IMR-90 (cell line): ENCODE measurements at regions not wholly inside any gene's neighbourhood (a gene's known extent, or its start where the extent isn't known, plus 50 kb on each side); places are given as distances from the start of the nearest gene placed in this dataset.

ENCODE experiments used
- ATAC-seq: fragments of 200-7000 bp; cut with Tn5 transposase; 2 replicates; pipeline ENCODE4 v1.9.1; 2020; ENCODE audit warnings: low read depth, mild to moderate bottlenecking, moderate library complexity
- BruUV-seq: library from RNA; stranded (reverse); fragments of 400-500 nt; replicated peaks from 2 replicates; lab custom pipeline; 2021; lab: Mats Ljungman, UMichigan
- CTCF ChIA-PET: fragments of 300-600 bp; formaldehyde crosslinking; extraction: SDS; loops from one replicate; lab custom pipeline; 2021; ENCODE audit warnings: antibody characterized with exemption; lab: Yijun Ruan, JAX
- POLR2A ChIA-PET: fragments of 300-600 bp; sonication (Branson Sonifier 250); formaldehyde crosslinking; loops from one replicate; lab custom pipeline; 2022; ENCODE audit warnings: antibody characterized with exemption; ENCODE audit not compliant: unreplicated experiment; lab: Charles Lee
- DNase-seq: peaks from one replicate; pipeline ENCODE4 v3.0.0; 2013
- H2AFZ ChIP-seq: replicated peaks from 2 replicates; pipeline ENCODE3; 2013; ENCODE audit warnings: low read length, mild to moderate bottlenecking; ENCODE audit not compliant: poor library complexity
- H2AK5ac ChIP-seq: 2 replicates; pipeline ENCODE4 v1.6.1; 2013; ENCODE audit warnings: low read depth, low read length, inconsistent platforms
- H2AK9ac ChIP-seq: replicated peaks from 2 replicates; pipeline ENCODE3; 2013; ENCODE audit warnings: mild to moderate bottlenecking, low read depth, low read length, moderate library complexity; ENCODE audit not compliant: poor library complexity
- H2BK120ac ChIP-seq: 2 replicates; pipeline ENCODE4 v1.6.1; 2013; ENCODE audit warnings: low read depth, low read length, inconsistent platforms
- H2BK15ac ChIP-seq: 3 replicates; pipeline ENCODE4 v1.6.1; 2013; ENCODE audit warnings: low read depth, low read length, inconsistent platforms
- H2BK20ac ChIP-seq: 2 replicates; pipeline ENCODE4 v1.6.1; 2013; ENCODE audit warnings: low read depth, mild to moderate bottlenecking, inconsistent platforms, low read length, moderate library complexity
- H2BK5ac ChIP-seq: 2 replicates; pipeline ENCODE4 v1.6.1; 2013; ENCODE audit warnings: mild to moderate bottlenecking, low read depth, low read length, inconsistent platforms; ENCODE audit not compliant: poor library complexity, severe bottlenecking
- H3K14ac ChIP-seq: replicated peaks from 2 replicates; pipeline ENCODE4 v1.6.1; 2013; ENCODE audit warnings: low read depth, low read length, inconsistent platforms
- H3K18ac ChIP-seq: 2 replicates; pipeline ENCODE4 v1.6.1; 2013; ENCODE audit warnings: low read depth, low read length, control low read depth
- H3K23ac ChIP-seq: 2 replicates; pipeline ENCODE4 v1.6.1; 2013; ENCODE audit warnings: low read depth, low read length, inconsistent platforms
- H3K27ac ChIP-seq: 2 replicates; pipeline ENCODE4 v1.5.1; 2013; ENCODE audit warnings: mild to moderate bottlenecking, control low read depth, low read length; ENCODE audit not compliant: insufficient read depth
- H3K27me3 ChIP-seq: 2 replicates; pipeline ENCODE4 v1.6.1; 2013; ENCODE audit warnings: low read length; ENCODE audit not compliant: control insufficient read depth, insufficient read depth
- H3K36me3 ChIP-seq: 2 replicates; pipeline ENCODE4 v1.6.1; 2013; ENCODE audit warnings: low read length, mixed read lengths; ENCODE audit not compliant: control insufficient read depth, insufficient read depth
- H3K4ac ChIP-seq: 2 replicates; pipeline ENCODE4 v1.6.1; 2013; ENCODE audit warnings: low read depth, low read length, inconsistent platforms
- H3K4me1 ChIP-seq: 2 replicates; pipeline ENCODE4 v1.6.1; 2013; ENCODE audit warnings: low read length, mixed read lengths; ENCODE audit not compliant: control insufficient read depth, insufficient read depth
- H3K4me2 ChIP-seq: 2 replicates; pipeline ENCODE4 v1.6.1; 2013; ENCODE audit warnings: low read depth, mild to moderate bottlenecking, control low read depth, low read length, moderate library complexity
- H3K4me3 ChIP-seq: 2 replicates; pipeline ENCODE4 v1.5.1; 2013; ENCODE audit warnings: low read depth, mild to moderate bottlenecking, control low read depth, low read length, moderate library complexity; ENCODE audit not compliant: insufficient read depth
- H3K56ac ChIP-seq: 2 replicates; pipeline ENCODE4 v1.6.1; 2013; ENCODE audit warnings: low read length, inconsistent platforms; ENCODE audit not compliant: insufficient read depth; ENCODE audit errors: extremely low read depth
- H3K79me1 ChIP-seq, 2 experiments: 2 replicates each; pipeline ENCODE4 v1.6.1; 2013; ENCODE audit warnings: low read length in 2 of 2, inconsistent platforms in 1 of 2, low read depth in 1 of 2
- H3K9ac ChIP-seq: 2 replicates; pipeline ENCODE4 v1.6.1; 2013; ENCODE audit warnings: low read depth, low read length, control low read depth
- H3K9me1 ChIP-seq: 2 replicates; pipeline ENCODE4 v1.6.1; 2013; ENCODE audit warnings: low read length, inconsistent platforms; ENCODE audit not compliant: insufficient read depth
- H3K9me3 ChIP-seq: 2 replicates; pipeline ENCODE4 v1.6.1; 2013; ENCODE audit warnings: low read length; ENCODE audit not compliant: control insufficient read depth, insufficient read depth
- H4K20me1 ChIP-seq: 2 replicates; pipeline ENCODE4 v1.6.1; 2013; ENCODE audit warnings: low read length, inconsistent platforms; ENCODE audit not compliant: insufficient read depth
- H4K5ac ChIP-seq: 2 replicates; pipeline ENCODE4 v1.6.1; 2013; ENCODE audit warnings: mild to moderate bottlenecking, low read depth, low read length, control low read depth
- H4K8ac ChIP-seq, 2 experiments: 2 replicates each; pipeline ENCODE4 v1.6.1; 2013; ENCODE audit warnings: low read depth in 2 of 2, low read length in 2 of 2, control low read depth in 1 of 2, inconsistent platforms in 1 of 2
- H4K91ac ChIP-seq: 2 replicates; pipeline ENCODE4 v1.6.1; 2013; ENCODE audit warnings: low read depth, low read length, inconsistent platforms; ENCODE audit not compliant: insufficient read depth
- NFE2L2 ChIP-seq: fragments of 150-350 bp; IDR thresholded peaks from 2 replicates; pipeline ENCODE4 v1.6.1; 2016; ENCODE audit warnings: low read depth, mild to moderate bottlenecking, low read length
- RCOR1 ChIP-seq: IDR thresholded peaks from 2 replicates; pipeline ENCODE4 v1.6.1; 2012; ENCODE audit warnings: mild to moderate bottlenecking, low read length, improper control_type of control experiment; ENCODE audit not compliant: insufficient replicate concordance
- WGBS, 2 experiments: methylation state at CpG; one replicate each; pipeline versions ENCODE4 v1.1.5 to v1.1.7; 2013; ENCODE audit warnings: missing lambda C conversion rate in 2 of 2; ENCODE audit not compliant: insufficient read length in 1 of 2; ENCODE audit errors: extremely low coverage in 2 of 2; 5-methylcytosine and 5-hydroxymethylcytosine counted together
- dilution Hi-C: fragments of 300-500 bp; cut with HindIII; formaldehyde crosslinking; loops from one replicate; pipeline ENCODE4 v1.14.3; 2018; ENCODE audit warnings: low sequenced_read_pairs; ENCODE audit not compliant: unreplicated experiment
- in situ Hi-C: fragments of 300-500 bp; cut with MboI; formaldehyde crosslinking; loops from 3 replicates; pipeline ENCODE4 v1.14.3; 2019; ENCODE audit warnings: low sequenced_read_pairs, inconsistent platforms, mixed read lengths
- intact Hi-C: fragments of 100-400 bp; cut with micrococcal nuclease; formaldehyde crosslinking; loops from 2 replicates; pipeline ENCODE4 v1.10.0; 2022

- H3K4me3 ChIP-seq, result no peak overlapping the region
- H3K27ac ChIP-seq, result no peak overlapping the region
- intact Hi-C loops, result no loop called here
- H3K27me3 ChIP-seq, result no peaks in the 10 kb centered on the region
- CTCF ChIA-PET, result no interaction called here
- no peak overlapping the region for H4K5ac ChIP-seq
- H3K79me1 ChIP-seq, result no peaks in the 10 kb centered on the region
- no peak overlapping the region for H2AFZ ChIP-seq
- H3K9ac ChIP-seq, result no peak overlapping the region
- H4K20me1 ChIP-seq, result no peaks in the 10 kb centered on the region
- POLR2A ChIA-PET, result no interaction called here
- no TSS peak for BruUV-seq
- H3K4me1 ChIP-seq, result no peaks in the 10 kb centered on the region
- WGBS, 2 experiments, result no CpG with 5 or more reads among the region's 7 CpGs
- no peak overlapping the region for H2BK120ac ChIP-seq
- no peak overlapping the region for H3K56ac ChIP-seq
- TF ChIP-seq RCOR1 (no peak), NFE2L2 (peak; percentile 63)
- H4K8ac ChIP-seq, result no peak overlapping the region
- ATAC-seq, result no peak
- no peak overlapping the region for H3K4ac ChIP-seq
- no peak overlapping the region for H2AK5ac ChIP-seq
- no peak overlapping the region for H2BK20ac ChIP-seq
- H2BK15ac ChIP-seq, result no peak overlapping the region
- no peak overlapping the region for H4K91ac ChIP-seq
- in situ Hi-C loops, result no loop called here
- peaks cover 24% of the 10 kb centered on the region for H3K9me3 ChIP-seq
- no peak overlapping the region for H2BK5ac ChIP-seq
- H2AK9ac ChIP-seq, result no peak overlapping the region
- DNase-seq, result no peak
- no peaks in the 10 kb centered on the region for H3K36me3 ChIP-seq
- no peak overlapping the region for H3K18ac ChIP-seq
- no peak overlapping the region for H3K23ac ChIP-seq
- H3K9me1 ChIP-seq, result no peaks in the 10 kb centered on the region
- H3K14ac ChIP-seq, result no peak overlapping the region
- no peak overlapping the region for H3K4me2 ChIP-seq
- dilution Hi-C loops, result no loop called here
Observed at GRCh38 chr3:83500422-83500821, 1458.4 kb upstream of the CADM2 start.
